ENCODE measurements at regions not wholly inside any gene's neighbourhood (a gene's known extent, or its start where the extent isn't known, plus 50 kb on each side); places are given as distances from the start of the nearest gene placed in this dataset.
"Not testable (repeated sequence)": the region's sequence is repeated elsewhere in the genome, so short reads cannot be mapped to it uniquely, and the experiment has no call there.

DNA sequence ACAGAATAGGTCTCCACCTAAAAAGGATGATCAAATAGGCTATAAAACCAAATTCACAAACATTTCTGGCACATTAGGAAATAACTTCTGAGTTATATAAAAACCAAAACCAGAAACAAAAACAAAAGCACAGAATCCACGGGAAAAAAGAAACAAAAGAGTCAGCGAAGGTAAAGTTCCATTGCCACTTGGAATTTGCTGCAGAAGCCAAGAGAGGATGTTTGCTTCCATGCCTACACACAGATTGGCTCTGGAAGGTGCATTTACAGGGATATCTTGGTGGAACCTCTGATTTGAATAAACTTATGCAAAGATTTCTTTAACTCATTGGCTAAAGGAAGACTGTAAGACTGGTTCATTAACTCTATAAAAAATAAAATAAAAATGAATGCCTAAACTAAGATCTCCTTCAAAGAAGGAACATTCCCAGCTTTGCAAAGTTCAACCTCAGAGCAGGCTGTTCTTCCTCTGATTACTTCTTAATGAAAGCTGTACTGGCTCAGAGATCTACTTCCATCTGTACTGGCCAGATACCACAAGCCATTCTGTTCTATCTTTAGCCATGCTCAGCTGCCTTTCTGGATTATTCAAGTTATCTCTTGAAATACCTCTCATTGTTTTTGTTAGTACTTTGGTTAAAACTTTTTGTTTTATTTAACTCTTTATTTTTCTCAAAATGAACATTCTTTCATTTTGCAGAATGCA, 537.5 kb upstream of the CCDC54 start:
- no peak for DNase-seq

DNA sequence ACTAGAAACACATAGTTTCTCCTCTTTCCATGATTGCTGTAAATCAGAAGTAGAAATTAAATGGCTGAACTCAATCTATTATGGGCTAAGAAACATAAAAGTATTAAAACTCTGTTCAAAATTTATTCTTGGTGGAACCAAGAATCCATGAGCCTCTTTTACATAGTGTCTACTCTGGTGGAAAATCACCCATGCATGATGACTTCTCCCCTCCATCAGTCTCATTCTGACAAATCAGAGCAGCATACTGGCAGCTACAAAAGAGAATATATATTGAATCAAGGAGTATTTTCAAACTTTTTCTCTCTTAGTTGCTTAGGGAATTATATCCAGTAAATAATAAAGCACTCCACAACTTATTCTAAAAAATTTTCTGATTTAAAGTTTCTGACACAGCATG, 536.9 kb upstream of the CCDC54 start:
- DNase-seq, result no peak

DNA sequence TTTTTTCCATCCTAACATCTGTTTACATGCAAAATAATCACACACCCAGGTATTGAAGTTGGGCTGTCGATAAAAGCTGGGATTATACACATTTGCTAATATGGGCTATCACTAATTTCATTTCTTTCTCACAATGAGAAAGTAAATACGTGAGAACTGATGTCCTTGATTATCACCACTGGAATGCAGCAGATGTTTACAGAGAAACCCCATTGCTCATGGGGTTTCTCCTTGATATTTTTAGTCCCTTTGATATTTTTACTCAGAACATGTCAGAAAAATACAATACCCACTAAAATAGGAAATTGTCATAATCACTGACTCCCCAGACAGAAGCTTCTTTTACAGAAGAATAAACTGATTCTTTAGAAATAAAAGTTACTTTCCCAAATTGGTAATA, 535.1 kb upstream of the CCDC54 start:
- no peak for DNase-seq

DNA sequence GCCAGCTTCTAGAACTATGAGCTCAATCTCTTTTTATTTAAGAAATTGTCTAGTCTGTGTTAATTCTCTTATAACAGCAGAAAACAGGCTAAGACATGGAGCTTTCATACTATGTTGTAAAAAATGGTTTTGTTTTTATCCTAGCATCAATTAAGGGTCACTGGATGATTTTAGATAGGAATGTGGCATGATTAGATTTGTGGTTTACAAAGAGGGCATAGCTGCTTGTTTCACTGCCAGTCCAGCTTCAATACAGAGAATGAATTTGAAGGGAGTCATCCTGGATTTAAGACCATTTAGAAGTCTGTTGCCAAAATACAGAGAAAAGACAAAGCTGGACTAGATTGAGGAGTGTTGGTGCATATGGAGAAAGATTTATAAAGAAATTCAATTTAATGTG, 532.6 kb upstream of the CCDC54 start:
- DNase-seq, result no peak

DNA sequence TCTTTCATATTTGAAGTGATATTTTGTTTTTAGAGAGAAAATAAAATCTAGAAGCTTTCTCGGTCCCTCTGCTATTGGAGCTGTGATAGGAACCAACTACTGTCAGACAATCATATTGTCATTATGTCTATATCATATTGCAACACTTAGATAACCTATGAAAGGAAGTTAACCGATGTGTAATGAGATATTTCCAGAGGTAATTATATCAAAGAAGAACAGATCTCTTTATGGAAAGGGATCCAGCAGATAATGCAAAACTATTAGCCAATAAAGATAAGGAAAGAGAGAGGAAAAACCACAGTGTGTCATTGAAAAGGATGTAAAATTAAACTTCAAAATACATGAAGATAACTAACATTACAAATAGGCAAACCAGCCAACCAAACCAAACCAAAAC, 529.1 kb upstream of the CCDC54 start:
- no peak for DNase-seq

DNA sequence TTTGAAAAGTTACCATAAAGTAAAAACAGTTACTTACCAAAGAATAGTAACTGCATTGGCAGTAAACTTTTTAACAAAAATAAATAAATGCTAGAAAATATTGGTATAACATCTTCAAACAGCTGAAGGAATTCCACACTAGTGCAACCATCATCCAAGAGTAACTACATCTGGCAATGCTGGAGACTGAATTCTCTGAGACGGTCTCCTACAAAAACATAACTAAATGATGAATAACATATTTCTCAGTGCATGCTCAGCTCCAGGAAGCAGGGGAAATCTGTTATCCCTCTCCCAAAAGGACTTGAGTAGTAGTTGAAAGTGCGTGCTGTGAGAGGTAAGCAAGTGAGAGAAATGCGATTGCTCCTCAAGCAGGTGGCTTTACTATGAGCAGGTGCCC, 526.8 kb upstream of the CCDC54 start:
- no peak for DNase-seq

DNA sequence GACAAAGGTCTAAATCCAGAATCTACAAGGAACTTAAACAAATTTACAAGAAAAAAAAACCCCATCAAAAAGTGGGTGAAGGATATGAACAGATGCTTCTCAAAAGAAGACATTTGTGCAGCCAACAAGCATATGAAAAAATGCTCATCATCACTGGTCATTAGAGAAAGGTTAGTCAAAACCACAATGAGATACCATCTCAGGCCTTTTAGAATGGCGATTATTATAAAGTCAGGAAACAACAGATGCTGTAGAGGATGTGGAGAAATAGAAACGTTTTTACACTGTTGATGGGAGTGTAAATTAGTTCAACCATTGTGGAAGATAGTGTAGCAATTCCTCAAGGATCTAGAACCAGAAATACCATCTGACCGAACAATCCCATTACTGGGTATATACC, 518.9 kb upstream of the CCDC54 start:
- DNase-seq, result not testable (repeated sequence)

DNA sequence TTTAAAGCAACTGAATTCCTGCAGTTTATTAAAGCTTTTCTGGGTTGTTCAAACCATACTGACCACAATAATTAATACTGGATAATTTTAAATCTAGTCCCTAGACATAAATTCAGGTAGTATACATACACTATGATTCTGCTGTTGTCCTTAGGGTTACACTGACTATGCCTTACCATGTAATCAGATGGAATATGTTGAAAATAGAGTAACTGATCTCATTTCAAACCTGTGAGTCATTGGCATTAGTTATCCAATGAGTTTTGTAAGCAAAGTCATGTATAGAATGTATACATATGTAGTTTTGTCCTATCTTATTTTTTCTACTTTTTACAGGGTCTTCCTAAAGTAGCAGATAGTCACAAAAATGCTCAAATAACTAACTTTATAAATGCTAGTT, 517.1 kb upstream of the CCDC54 start:
- no peak for DNase-seq

DNA sequence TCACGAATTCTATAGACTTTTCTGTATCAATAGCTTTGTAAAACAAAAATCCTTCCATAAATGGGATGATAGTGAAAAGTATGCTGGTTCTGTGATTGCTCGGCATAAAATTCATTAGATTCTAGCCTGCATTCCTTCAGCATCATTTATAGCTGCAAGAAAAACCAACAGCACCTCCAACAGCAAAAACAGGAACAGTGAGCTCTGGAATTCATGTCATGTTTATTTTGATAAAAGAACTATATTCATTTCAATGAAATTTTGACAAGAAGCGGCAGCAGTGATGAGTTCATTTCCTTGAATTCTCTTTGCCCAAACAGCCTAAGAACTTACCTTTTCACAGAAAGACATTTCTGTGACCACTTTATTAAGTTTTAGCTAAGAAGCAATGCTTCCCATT, 515.2 kb upstream of the CCDC54 start:
- no peak for DNase-seq

DNA sequence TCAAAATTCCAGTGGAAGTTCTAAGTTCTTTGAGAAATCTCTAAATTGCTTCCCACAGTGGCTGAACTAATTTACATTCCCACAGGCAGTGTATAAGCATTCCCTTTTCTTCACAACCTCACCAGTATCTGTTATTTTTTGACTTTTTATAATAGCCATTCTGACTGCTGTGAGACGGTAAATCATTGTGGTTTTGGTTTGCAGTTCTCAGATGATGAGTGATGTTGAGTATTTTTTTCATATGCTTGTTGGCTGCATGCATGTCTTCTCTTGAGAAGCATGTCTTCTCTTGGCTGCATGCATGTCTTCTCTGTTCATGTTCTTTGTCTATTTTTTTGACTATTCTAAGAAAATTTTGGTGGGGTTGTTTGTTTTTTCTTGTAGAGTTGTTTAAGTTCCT, 499.6 kb upstream of the CCDC54 start:
- DNase-seq, result no peak

DNA sequence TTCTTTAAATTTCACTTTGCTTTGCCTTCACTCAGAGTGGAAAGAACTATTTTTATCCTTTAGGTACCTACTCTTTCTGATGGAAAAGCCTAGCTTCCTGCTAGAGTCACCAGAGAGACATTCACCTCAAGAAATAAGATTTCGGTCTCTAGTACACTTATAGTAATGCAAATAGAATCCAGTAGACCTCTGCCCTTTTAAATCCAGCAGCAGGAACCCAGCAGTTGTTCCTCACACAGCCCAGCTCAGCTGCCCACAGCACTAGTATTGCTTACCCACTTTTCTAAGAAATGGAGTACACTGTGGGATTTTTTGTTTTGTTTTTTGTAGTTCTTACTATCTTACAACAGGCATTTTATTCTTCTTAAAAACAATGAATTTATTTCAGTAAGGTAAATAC, 497.0 kb upstream of the CCDC54 start:
- no peak for DNase-seq

DNA sequence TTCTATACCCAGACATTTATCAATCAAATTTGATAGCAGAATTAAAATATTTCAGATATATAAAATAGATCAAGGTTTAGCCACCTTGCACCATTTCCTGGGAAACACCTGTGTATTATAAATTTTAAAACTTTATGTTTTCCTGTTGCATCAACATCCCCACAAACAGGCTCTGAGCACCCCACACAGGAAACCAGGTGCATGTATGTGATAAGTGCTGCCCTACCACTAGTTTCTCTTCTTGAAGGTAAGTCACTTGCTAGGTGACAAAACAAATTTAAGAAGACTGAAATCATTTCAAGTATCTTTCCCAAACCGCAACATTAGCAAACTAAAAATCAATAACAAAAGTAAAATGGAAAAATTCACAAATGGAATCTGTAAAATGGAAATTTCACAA, 496.1 kb upstream of the CCDC54 start:
- DNase-seq, result no peak

DNA sequence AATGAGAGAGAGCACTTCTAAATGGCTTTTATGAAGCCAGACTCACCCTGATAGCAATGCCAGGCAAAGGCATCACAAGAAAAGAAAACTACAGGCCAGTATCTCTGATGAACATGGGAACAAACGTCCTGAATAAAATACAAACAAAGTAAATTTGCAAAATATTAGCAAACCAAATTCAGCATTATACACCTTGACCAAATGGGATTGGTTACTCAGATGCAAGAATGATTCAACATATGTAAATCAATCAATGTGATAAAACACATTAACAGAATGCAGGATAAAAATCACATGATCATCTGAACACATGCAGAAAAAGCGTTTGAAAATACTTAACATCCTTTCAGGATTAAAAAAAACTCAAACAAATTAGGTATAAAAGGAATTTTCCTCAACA, 494.9 kb upstream of the CCDC54 start:
- DNase-seq, result no peak

DNA sequence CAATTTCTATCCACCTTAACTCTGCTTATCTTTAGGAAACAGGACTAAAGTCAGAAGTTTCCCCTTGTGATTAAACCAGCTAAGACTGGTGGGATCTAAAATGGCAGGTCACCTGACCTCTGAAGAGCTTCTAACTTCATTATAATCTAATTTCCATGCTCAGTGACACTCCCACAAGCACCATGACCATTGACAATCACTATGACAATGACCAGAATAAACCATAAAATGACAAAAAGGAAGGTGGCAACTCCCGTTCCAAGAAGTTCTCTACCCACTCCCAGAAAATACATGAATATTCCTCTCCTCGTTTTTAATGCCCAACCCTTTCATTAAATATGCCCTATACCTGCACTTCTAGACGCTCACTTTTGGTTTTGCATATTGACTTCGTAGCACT, 471.2 kb upstream of the CCDC54 start:
- DNase-seq, result no peak

DNA sequence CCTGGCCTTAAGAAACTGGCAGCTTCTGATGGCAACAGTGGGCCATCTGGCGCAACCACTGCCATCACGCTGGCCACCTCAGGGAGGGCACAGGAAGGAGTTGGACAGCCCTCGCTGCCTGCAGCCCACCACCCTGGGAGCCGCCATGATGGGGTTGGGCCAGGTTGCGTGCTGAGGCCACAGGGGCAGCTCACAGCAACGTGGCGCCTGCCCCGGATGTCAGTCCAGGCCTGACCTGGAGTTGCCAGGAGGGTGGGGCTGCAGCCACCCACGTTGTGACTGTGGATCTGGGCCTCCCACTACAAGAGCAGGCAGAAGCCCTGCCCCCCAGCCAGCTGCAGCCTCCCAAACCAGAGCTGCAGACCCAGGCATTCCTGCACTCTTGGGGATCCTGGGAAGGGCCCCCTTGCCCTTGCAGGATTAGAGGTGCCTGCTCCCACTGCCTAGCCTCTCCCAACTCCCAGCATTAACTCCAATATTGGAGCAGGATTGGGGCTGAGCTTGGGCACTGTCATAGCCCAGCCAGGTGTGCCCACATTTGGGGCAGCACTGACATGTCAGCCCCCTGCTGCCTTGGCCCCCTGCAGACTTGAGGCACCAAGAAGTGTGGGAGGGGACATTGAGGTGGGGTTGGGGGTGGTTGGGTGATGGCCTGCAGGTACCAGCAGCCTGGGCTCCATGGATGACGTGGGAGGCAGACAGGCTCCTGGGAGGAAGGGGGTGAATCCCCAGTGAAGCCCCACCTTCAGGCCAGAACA, 468.9 kb upstream of the CCDC54 start:
- no peak for DNase-seq

DNA sequence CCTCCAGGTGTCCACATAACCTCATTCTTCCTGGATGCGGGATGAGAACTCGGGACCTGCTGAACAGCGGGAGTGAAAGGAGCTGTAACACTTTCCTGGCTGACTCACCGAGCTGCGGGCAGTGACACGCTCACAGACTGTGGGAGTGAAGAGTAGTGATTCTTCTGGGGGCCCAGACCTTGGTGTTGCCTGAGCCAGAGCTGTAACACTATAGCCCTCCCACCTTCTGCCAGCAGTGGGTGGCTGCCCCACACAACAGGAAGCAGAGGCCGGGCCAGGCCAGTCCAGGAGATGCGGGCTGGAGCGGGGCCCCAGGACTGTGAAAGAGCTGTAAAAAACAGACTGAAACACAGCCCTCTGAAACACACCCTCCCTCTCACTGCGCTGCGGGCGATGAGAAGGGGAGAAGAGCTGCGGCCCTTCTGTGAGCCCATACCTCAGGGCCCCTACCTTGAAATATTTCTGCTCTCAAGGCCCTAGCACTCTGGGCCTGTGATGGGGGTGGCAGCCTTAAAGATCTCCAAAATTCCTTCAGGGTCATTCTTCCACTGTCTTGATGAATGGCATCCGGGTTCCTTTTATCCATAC, 464.0 kb upstream of the CCDC54 start:
- no peak for DNase-seq

DNA sequence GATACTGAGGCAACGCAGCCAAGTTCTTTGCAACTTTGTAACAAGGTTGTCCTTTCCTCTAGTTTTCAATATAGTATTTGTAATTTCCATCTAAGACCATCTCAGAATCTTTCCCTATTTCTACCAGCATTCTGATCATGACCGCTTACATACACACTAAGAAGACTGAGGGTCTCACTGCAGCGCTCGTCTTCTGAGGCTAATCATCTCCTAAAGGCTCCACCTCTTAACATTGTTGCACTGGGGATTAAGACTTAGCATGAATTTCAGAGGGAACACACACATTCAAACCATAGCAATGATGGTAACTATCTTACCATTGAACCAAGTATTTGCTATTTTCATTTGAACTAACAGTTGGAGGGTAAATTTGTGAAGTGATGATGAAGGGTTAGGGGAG, 463.3 kb upstream of the CCDC54 start:
- no peak for DNase-seq

DNA sequence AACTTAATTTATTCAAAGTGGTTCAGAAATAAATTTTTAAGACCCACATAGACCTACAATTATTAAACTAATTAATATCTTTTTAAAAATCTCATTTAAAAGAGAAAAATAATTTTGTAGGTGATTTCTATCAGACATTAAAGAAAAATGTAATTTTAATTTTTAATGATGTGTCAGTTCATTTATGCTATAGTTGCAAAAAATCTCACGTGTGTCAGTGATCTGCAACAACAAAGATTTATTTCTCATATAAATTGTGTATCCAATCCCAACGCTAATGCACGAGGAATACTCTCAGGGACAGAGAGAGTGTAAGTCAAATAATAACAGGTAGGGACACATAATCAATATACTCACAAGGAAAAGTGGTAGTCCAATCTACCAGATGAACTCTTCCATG, 456.6 kb upstream of the CCDC54 start:
- no peak for DNase-seq

DNA sequence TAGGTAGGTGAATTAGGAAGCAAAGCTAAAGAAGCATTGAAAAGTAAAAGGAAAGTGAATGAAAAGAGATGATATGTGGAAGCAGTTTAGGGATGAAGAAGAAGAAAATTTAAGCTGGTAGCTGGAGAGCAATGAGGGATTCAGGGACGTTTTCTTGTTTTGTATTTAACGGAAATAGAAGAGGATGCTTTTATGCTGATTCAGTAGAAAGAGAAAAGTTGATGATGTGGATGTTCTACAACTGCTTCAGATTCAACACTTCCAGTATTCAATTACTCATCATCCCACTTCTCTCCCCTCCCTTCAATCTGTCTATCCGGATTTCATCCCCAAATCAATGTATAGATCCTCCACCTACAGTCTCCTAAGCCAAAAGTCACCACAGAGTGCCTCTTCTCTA, 448.2 kb upstream of the CCDC54 start:
- no peak for DNase-seq

DNA sequence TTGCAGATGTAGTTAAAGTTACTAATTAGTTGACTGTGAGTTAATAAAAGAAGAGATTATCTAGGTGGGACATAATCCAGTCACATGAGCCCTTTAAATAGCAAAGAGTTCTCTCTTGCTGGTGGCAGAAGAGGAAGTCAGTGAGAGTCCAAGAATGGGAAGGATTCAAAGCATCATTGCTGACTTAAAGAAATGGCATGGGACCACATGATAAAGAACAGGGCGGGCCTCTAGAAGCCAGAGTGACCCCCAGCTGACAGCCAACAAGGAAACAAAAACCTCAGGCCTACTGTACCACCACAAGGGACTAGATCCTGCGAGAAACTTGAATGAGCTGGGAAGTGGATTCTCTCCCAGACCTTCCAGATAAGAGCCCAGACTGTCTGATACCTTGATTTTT, 447.2 kb upstream of the CCDC54 start:
- DNase-seq, result no peak

DNA sequence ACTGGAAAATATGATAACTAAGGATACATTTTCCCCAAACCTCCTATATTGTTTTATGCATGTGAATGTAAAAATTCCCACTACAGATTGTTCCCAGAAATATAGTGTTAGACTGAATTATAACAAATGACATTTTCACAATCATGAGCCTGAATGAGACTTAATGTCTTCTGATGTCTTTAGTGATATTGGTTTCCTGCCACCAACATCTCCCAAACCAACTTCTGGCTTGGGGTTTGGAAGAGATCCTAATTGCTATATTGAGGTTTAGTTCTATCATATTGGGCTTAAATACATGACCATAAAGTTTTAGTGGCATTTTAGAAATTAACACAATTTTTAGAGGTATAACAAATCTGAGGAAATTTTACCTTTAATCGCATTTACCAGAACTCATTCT, 445.3 kb upstream of the CCDC54 start:
- no peak for DNase-seq

DNA sequence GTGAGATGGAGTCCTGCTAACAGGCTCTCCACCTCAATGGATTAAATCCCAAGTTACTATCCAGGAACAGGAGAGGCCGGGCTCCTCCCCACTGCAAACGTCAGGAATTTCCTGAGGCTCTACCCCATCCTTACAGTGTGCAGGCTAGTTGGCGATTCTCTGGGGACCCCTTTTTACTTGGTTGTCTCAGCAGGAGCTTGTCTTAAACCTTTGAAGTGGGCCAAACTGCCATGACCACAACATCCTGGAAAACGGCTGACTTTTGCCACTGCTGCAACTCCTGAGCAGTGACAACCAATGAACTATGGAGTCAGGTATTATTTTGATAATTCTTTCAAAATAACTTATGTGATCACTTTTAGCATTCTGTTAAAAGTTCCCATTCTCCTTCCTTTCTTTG, 440.9 kb upstream of the CCDC54 start:
- no peak for DNase-seq

DNA sequence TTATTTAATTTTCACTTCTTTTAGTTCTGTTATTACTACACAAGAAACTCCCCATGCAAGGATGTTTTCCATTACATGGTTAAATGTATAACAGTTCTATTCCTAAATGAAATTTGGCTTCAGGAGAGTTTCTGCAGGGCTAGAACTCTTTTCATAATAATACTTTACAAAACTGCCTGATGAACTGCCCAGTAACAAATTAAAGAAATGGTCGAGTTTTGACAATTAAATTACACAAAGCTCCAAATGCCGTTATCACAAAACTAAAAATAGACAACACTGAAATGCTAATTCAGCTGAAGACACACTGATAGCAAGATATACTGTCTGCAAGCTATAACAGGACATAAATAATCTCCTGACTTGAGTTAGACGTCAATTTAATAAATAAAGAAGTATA, 435.2 kb upstream of the CCDC54 start:
- no peak for DNase-seq

DNA sequence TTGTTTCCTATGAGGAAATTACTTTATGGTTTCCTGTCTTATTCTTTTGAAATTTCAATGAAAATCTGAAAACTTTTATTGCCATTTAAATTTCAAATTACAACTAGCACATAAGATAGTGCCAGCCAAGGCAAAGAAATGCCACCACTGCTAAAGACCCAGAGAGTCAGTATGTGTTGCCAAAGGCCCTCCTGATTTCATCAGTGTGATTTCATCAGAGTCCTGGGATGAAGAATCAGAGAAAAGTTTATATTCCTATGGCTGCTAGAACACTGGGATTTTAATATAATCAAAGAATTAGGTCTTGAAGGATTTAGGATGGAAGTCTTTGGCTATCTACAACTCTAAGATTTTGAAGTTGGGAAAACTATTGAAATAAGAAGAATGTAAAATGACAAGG, 434.2 kb upstream of the CCDC54 start:
- DNase-seq, result no peak

DNA sequence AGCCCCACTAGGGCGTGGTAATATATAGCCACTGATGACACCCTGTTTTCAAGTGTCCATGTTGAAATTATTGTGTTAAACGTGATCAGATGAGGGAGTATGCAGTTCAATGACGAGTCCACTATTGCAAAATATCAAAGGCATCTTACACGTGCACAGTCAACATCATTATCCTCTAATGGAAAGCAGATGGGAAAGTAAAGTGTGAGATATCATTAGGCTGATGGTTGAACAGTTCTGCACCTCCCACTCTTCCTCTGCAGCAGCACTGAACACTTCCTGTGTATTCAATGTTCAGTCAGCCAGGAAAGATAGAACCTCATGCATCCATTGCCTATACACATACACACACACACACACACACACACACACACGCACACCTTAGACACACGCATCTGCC, 431.8 kb upstream of the CCDC54 start:
- no peak for DNase-seq
